A549 (cell line): ENCODE measurements at regions not wholly inside any gene's neighbourhood (a gene's known extent, or its start where the extent isn't known, plus 50 kb on each side); places are given as distances from the start of the nearest gene placed in this dataset.

Experiments
- CEBPB ChIP-seq, 2 experiments: fragments of >200 bp in 1 of 2; sonication (Bioruptor Twin) in 1 of 2; formaldehyde crosslinking in 1 of 2; IDR thresholded peaks; 2 replicates each; pipeline ENCODE4 v1.6.1; 2012 to 2016
- CTCF ChIP-seq: fragments of >200 bp; sonication (Bioruptor Twin); formaldehyde crosslinking; IDR thresholded peaks from 3 replicates; pipeline ENCODE4 v1.5.1; 2016
- HOXB5 ChIP-seq: fragments of 250-450 bp; sonication (Bioruptor Pico); IDR thresholded peaks from 2 replicates; pipeline ENCODE4 v1.5.0; 2020; ENCODE audit warnings: mild to moderate bottlenecking, moderate library complexity
- POLR2A ChIP-seq: IDR thresholded peaks from 2 replicates; pipeline ENCODE4 v1.6.1; 2012; ENCODE audit warnings: mild to moderate bottlenecking, low read length
- ZFP36 ChIP-seq: fragments of 450-650 bp; IDR thresholded peaks from 2 replicates; pipeline ENCODE4 v1.6.1; 2014; ENCODE audit warnings: borderline replicate concordance; ENCODE audit not compliant: partially characterized antibody

GRCh38 chr5:175800656-175801081 is 70.7 kb upstream of the CPLX2 start:
- TF ChIP-seq POLR2A (no peak), CTCF (no peak), ZFP36 (no peak), HOXB5 (CRISPR knock-in tag) (no peak), CEBPB (IDR thresholded peaks at IDR 0.05) (no peak)
